CD4-positive, alpha-beta T cell (primary cell): ENCODE measurements at regions not wholly inside any gene's neighbourhood (a gene's known extent, or its start where the extent isn't known, plus 50 kb on each side); places are given as distances from the start of the nearest gene placed in this dataset.

Source experiments
- ATAC-seq: fragments of 200-7000 bp; cut with Tn5 transposase; one replicate; pipeline ENCODE4 v1.10.0; 2022; ENCODE audit warnings: mild to moderate bottlenecking; ENCODE audit not compliant: poor library complexity
- CTCF ChIA-PET: fragments of 350-600 bp; sonication (Branson Sonifier 250); formaldehyde crosslinking; loops from one replicate; lab custom pipeline; 2021; ENCODE audit warnings: antibody characterized with exemption, inconsistent platforms; lab: Charles Lee
- POLR2A ChIA-PET: fragments of 350-600 bp; sonication (Branson Sonifier 250); formaldehyde crosslinking; loops from one replicate; lab custom pipeline; 2021; ENCODE audit warnings: antibody characterized with exemption, inconsistent platforms; lab: Charles Lee
- DNase-seq, 14 experiments: peaks; one replicate each; pipeline ENCODE4 v3.0.0-alpha.2; 2013 to 2020; ENCODE audit warnings: mixed read lengths in 2 of 14
- H3K27ac ChIP-seq, 2 donors: one replicate each; pipeline versions ENCODE4 v1.5.1 to v1.7.0; 2013; ENCODE audit warnings: low read length in 2 of 2, low read depth in 1 of 2, mild to moderate bottlenecking in 1 of 2
- H3K27me3 ChIP-seq, 2 experiments: 1 replicate in 1 of 2; 2 replicates in 1 of 2; pipeline versions ENCODE4 v1.6.1 to v1.7.0; 2013; ENCODE audit warnings: low read length in 2 of 2, control low read depth in 1 of 2, mild to moderate bottlenecking in 1 of 2, moderate library complexity in 1 of 2; ENCODE audit not compliant: insufficient read depth in 2 of 2, control insufficient read depth in 1 of 2
- H3K36me3 ChIP-seq: one replicate; pipeline ENCODE4 v1.6.1; 2013; ENCODE audit warnings: low read length, control low read depth; ENCODE audit not compliant: insufficient read depth
- H3K4me1 ChIP-seq: one replicate; pipeline ENCODE4 v1.6.1; 2013; ENCODE audit warnings: low read length, control low read depth; ENCODE audit not compliant: insufficient read depth
- H3K4me3 ChIP-seq: one replicate; pipeline ENCODE4 v1.5.1; 2013; ENCODE audit warnings: mild to moderate bottlenecking, low read length, moderate library complexity
- H3K9me3 ChIP-seq, 2 experiments: 1 replicate in 1 of 2; 2 replicates in 1 of 2; pipeline versions ENCODE4 v1.6.1 to v1.7.0; 2013; ENCODE audit warnings: low read length in 2 of 2, mild to moderate bottlenecking in 2 of 2, control low read depth in 1 of 2, moderate library complexity in 1 of 2; ENCODE audit not compliant: control insufficient read depth in 1 of 2, insufficient read depth in 1 of 2
- H3K27ac Mint-ChIP-seq: one replicate; pipeline ENCODE4 v1.8.0; 2020; ENCODE audit warnings: mixed read lengths
- H3K27me3 Mint-ChIP-seq: one replicate; pipeline ENCODE4 v1.8.0; 2021; ENCODE audit warnings: mixed read lengths
- H3K36me3 Mint-ChIP-seq: one replicate; pipeline ENCODE4 v1.8.0; 2021; ENCODE audit warnings: low read depth, mixed read lengths
- H3K4me1 Mint-ChIP-seq: one replicate; pipeline ENCODE4 v1.8.0; 2021; ENCODE audit warnings: low read depth, mixed read lengths
- H3K4me3 Mint-ChIP-seq: one replicate; pipeline ENCODE4 v1.8.0; 2020; ENCODE audit warnings: mild to moderate bottlenecking, mixed read lengths
- H3K9me3 Mint-ChIP-seq: one replicate; pipeline ENCODE4 v1.8.0; 2020; ENCODE audit warnings: mixed read lengths
- intact Hi-C, 2 experiments: fragments of 100-400 bp; cut with DNase I in 1 of 2; cut with micrococcal nuclease in 1 of 2; formaldehyde crosslinking; loops; one replicate each; pipeline versions ENCODE4 v1.15.1 to v1.9.0; 2023 to 2025; cut with DNase I, micrococcal nuclease
- TF ChIP-seq, protein P1 (sequence below): fragments of 200-600 bp; IDR thresholded peaks from one replicate; pipeline ENCODE4 v1.8.0; 2022; ENCODE audit warnings: antibody characterized with exemption, mild to moderate bottlenecking

DNA sequence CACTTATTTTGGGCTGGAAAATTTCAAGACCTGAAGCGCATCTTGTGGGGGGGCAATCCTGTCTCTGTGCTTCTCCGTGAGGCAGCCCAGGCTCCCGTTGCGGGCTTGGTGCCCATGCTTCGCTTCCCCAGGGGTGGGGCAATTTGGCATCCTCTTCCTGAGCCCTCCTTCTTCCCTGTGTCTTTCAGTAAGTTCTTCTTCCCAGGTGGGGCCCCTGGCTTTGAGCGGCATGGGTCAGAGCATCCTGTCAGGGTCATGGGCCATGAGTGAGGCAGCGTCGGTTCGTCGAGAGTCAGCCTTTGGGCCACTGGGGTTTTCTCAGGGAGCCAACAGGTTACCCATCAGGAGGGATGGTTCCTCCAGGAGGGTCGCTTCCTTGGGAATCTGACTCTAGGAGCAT, 200.7 kb downstream of the UBE3A start:
- CTCF ChIA-PET, result no interaction called here
- Histone ChIP-seq H3K36me3 (no peaks in the 10 kb centered on the region), H3K9me3 (peaks cover 0 to 100% of the 10 kb centered on the region in 2 experiments), H3K27ac (no peak overlapping the region), H3K27me3 (peaks cover 0 to 2% of the 10 kb centered on the region in 2 experiments), H3K4me3 (no peak overlapping the region), H3K4me1 (no peaks in the 10 kb centered on the region)
- intact Hi-C loops, result no loop called here
- Mint-ChIP-seq H3K4me3 (no peak overlapping the region), H3K4me1 (no peaks in the 10 kb centered on the region), H3K27ac (no peak overlapping the region), H3K9me3 (no peaks in the 10 kb centered on the region), H3K36me3 (no peaks in the 10 kb centered on the region), H3K27me3 (no peaks in the 10 kb centered on the region)
- POLR2A ChIA-PET, result no interaction called here
- ATAC-seq (no peak), DNase-seq (no peak)
- TF ChIP-seq, protein P1, sequence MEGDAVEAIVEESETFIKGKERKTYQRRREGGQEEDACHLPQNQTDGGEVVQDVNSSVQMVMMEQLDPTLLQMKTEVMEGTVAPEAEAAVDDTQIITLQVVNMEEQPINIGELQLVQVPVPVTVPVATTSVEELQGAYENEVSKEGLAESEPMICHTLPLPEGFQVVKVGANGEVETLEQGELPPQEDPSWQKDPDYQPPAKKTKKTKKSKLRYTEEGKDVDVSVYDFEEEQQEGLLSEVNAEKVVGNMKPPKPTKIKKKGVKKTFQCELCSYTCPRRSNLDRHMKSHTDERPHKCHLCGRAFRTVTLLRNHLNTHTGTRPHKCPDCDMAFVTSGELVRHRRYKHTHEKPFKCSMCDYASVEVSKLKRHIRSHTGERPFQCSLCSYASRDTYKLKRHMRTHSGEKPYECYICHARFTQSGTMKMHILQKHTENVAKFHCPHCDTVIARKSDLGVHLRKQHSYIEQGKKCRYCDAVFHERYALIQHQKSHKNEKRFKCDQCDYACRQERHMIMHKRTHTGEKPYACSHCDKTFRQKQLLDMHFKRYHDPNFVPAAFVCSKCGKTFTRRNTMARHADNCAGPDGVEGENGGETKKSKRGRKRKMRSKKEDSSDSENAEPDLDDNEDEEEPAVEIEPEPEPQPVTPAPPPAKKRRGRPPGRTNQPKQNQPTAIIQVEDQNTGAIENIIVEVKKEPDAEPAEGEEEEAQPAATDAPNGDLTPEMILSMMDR, result no peak

DNA sequence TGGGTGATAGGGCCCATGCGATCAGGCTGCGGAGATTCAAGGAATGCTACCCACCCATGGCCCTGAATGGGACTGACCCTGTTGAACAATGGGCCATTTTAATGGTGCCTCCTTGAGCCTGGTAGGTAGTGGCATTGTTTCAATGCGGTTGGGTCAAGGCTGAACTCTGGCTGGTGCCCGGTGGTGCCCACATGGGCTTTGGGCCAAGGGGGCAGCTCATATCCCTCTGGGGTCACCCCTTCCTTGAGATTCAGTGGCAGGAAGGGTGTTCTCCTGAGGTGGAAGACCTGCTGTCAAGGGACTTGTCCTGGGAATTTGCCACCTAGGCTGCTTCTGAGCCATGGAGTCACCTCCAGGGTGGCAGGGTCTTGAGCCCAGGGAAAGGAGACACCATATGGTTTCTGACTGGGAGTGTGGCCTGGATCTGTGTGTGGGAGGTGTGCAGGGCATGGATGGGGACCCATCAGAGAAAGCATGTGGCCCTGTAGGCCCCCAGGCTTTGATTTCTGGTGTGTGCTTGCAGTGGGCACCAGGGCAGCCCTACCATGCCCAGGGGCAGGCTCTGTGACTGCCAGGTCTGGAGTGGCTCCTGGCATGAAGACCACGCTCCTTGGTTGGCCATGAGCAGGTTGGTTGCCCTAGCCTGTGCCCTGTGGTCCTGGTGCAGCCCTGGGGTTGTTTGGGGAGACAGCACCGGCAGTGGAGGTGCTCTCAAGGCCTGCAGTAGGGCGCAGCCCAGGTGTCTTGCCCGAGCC, 199.9 kb downstream of the UBE3A start:
- H3K4me1 ChIP-seq, result no peaks in the 10 kb centered on the region
- no peaks in the 10 kb centered on the region for H3K9me3 Mint-ChIP-seq
- H3K36me3 Mint-ChIP-seq, result no peaks in the 10 kb centered on the region
- H3K27me3 Mint-ChIP-seq, result no peaks in the 10 kb centered on the region
- ChIA-PET CTCF (no interaction called here), POLR2A (no interaction called here)
- H3K9me3 ChIP-seq, result peaks cover 0 to 100% of the 10 kb centered on the region in 2 experiments
- no peak overlapping the region for H3K27ac ChIP-seq
- no peaks in the 10 kb centered on the region for H3K36me3 ChIP-seq
- no peak overlapping the region for H3K27ac Mint-ChIP-seq
- H3K27me3 ChIP-seq, result peaks cover 0 to 2% of the 10 kb centered on the region in 2 experiments
- H3K4me3 ChIP-seq, result no peak overlapping the region
- intact Hi-C loops, result no loop called here
- TF ChIP-seq, protein P1, result no peak
- no peak overlapping the region for H3K4me3 Mint-ChIP-seq
- no peaks in the 10 kb centered on the region for H3K4me1 Mint-ChIP-seq
- no peak for ATAC-seq
- DNase-seq, result no peak

- H3K36me3 ChIP-seq, result no peaks in the 10 kb centered on the region
- ATAC-seq (no peak), DNase-seq (no peak)
- H3K4me3 Mint-ChIP-seq, result no peak overlapping the region
- ChIA-PET POLR2A (no interaction called here), CTCF (no interaction called here)
- TF ChIP-seq, protein P1, result no peak
- no peaks in the 10 kb centered on the region for H3K4me1 ChIP-seq
- peaks cover 0 to 100% of the 10 kb centered on the region in 2 experiments for H3K9me3 ChIP-seq
- intact Hi-C loops, result no loop called here
- H3K4me1 Mint-ChIP-seq, result no peaks in the 10 kb centered on the region
- H3K9me3 Mint-ChIP-seq, result no peaks in the 10 kb centered on the region
- H3K27me3 Mint-ChIP-seq, result no peaks in the 10 kb centered on the region
- no peak overlapping the region for H3K4me3 ChIP-seq
- peaks cover 0 to 2% of the 10 kb centered on the region in 2 experiments for H3K27me3 ChIP-seq
- H3K27ac ChIP-seq, result no peak overlapping the region
- no peaks in the 10 kb centered on the region for H3K36me3 Mint-ChIP-seq
- no peak overlapping the region for H3K27ac Mint-ChIP-seq
Observed at GRCh38 chr15:25239471-25240345, 199.1 kb downstream of the UBE3A start.
